ENCODE measurements at regions not wholly inside any gene's neighbourhood (a gene's known extent, or its start where the extent isn't known, plus 50 kb on each side); places are given as distances from the start of the nearest gene placed in this dataset.
"Not testable (repeated sequence)": the region's sequence is repeated elsewhere in the genome, so short reads cannot be mapped to it uniquely, and the experiment has no call there.

DNA sequence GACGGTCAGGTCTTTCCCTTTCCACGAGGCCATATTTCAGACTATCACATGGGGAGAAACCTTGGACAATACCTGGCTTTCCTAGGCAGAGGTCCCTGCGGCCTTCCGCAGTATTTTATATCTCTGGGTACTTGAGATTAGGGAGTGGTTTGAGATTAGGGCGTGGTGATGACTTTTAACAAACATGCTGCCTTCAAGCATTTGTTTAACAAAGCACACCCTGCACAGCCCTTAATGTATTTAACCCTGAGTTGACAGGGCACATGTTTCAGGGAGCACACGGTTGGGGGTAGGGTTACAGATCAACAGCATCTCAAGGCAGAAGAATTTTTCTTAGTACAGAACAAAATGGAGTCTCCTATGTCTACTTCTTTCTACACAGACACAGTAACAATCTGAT is 80.5 kb upstream of the ST8SIA4 start:
- not testable (repeated sequence) for DNase-seq

DNA sequence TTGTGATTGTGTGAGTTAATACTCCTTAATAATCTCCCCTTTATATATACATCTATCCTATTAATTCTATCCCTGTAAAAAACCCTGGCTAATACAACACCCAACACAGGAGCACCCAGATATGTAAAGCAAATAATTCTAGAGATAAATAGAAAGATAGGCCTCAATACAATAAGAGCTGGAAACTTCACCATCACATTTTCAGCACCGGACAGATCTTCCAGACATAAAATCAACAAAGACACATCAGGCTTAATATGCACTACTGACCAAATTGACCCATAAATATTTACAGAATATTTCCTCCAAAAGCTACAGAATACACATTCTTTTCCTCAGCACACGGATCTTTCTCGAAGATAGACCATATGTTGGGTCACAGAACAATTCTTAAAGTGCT is 71.0 kb upstream of the ST8SIA4 start:
- DNase-seq = no peak

DNA sequence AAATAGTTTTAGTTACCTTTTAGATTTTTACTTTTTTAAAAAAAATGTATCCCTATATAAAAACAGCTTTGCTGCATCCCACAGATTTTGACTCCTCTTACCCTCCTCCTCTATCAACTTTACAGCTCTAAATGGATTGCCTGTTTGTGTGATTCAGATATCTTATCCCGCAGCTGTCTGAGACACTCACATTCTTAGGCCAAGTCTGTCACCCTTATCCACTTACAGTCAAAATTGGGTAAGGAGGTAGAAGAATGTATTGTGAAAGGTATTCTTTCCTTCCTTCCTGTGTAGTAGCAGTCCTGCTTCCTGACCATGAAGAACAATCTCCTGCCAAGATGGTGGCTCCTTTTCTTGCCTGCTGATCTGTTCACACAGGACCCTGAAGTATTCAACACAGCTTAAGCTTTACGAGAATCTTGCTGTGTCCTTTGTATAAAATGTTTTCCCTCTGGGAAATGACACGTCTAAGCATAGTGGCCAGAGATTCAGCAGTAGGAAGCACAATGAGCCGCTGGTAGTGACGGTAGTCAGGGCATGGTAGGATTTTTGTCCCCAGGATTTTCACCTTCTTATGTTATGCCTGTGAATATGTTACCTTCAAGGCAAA is 67.7 kb upstream of the ST8SIA4 start:
- DNase-seq = no peak

DNA sequence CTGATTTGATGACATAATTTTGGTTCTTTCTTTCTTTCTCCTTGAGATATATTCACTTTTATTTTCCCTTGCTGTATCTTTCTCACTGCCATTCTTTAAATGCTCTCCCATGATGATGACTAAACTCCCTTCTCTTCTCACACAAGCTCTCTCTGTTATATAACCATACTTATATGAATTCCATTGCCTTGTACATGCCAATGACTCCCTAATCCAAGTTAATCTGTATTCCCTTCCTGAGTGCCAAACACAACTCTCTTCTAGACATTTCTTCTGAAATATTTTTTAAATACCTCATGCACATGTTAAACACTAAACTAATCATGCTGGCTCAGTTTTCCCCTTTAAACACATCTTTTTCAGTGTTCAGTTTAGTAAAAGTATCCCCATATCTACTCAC is 62.2 kb upstream of the ST8SIA4 start:
- DNase-seq = no peak

Data from CD4-positive, alpha-beta T cell treated with Interleukin-10 for 1 hour (primary cell).